ENCODE measurements at regions not wholly inside any gene's neighbourhood (a gene's known extent, or its start where the extent isn't known, plus 50 kb on each side); places are given as distances from the start of the nearest gene placed in this dataset.
"Not testable (repeated sequence)": the region's sequence is repeated elsewhere in the genome, so short reads cannot be mapped to it uniquely, and the experiment has no call there.

DNA sequence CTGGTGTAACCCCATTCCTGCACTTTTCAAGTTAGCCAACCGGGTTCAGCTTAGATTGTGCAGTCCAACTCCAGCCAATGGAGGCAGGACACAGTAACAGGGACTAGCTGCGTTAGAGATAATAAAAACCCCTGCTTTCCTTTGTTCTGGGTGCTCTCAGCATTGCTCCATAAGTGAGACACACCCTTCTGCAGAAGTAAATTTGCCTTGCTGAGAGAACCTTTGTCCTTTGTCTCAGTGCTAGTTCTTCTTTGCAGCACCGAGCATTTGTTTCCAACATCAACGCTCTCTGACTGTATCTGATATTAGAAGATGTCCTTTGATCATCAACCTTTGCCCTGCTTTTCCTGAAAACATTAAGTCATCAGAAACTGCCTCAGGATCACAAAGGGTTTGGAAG, 169.5 kb upstream of the OR13F1 start:
- no peak for DNase-seq

DNA sequence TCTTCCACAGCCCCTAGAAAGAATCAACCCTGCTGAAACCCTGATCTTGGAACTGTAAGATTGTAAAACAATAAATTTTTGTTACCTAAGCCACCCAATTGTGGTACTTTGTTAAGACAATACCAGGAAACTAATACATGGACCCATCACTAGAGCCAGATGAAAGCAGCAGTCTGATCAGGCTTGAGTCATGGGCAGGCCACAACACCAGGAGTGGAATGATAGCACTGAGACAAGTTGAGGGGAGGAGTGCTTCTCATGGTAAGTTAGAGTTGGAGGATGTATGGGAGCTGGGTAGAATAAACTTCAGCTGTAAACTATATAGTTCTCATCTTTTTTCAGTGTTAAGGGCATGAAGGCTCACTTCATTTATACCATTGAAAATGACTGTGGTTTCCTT, 164.4 kb upstream of the OR13F1 start:
- DNase-seq, result no peak

DNA sequence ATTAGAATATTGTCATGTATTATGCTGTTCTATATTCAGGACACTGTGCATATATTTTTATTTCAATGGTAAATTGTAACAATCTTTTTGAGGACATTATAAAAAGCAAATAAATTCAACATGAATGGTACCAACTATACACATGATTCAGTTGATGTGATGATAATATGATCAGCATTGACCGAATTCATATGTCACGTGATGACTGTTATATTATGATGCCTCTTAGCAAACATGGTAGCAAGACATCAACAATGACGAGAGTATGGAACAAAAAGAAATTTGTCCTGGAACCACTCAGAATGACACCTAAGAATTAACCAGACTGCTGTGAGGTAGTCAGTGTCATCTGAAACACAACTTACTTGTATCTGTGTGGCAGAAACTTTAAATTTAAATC, 161.5 kb upstream of the OR13F1 start:
- no peak for DNase-seq

DNA sequence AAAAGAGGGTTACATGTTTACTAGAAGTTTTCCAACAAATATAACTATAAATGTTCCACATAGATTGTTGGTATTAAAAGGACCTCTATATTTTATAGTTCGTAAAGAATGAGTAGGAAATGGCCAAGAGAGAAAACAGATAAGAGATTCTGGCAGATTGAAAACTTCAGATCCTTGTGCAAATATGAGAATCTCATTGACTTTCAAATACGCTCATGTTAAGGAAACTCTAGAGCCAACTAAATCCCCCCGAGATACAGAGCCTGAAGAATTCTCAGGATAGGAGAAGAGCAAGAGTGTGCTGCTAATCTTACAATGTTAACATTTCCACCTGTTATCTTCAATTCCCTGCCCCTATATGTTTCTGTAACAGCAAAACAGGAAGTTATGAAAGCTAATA, 159.0 kb upstream of the OR13F1 start:
- DNase-seq, result no peak

DNA sequence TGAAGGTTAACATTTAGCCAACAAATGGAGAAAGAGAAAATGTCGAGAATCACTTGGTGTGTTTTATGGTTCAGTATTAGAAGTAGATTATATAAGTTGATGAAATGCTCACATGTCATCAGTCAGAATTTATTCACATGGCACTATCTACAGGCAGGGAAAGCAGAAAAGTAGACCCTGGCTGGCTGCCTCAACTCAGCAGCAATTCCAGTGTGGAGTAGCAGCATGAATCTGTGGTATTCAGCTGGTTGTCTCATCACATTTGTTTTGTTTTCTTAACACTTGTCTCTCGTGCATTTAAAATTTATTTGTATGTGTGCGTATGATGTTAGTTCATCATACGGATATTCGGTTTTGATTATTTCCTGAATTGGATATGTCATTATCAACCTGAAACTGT, 153.5 kb upstream of the OR13F1 start:
- no peak for DNase-seq

DNA sequence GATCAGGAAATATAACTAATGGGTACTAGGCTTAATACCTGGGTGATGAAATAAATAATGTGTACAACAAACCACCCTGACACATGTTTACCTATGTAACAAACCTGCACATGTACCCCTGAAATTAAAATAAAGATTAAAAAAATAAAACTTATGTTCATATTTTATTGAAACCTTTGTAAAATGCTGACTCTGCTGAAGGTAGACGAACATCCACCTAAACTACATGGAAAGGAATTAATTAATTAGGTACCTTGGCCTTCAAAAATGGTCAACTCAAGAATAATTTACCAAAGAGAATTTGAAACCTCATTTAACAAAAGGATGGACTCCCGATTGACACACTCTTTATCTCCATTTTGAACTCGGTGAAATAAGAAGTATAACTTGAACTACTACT, 152.3 kb upstream of the OR13F1 start:
- no peak for DNase-seq

DNA sequence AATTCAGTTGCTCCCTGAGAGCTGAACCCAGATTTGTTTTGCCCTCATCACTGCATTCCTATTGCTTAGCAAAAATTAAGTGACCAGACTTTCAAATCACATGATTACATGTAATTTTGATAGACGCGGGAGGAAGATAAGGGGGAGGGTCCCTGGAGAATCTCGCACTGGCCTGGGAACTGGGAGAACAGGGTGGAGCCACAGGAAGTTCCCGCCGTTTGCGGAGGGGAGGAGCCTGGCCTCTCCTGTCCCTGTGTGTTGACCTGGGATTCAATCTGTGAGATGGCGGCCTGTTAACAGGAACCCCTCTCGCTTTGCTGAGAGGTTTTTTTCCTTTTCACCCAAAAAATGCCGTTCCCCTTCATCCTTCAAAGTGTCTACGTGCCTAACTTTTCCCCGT, 142.9 kb upstream of the OR13F1 start:
- DNase-seq, result no peak

DNA sequence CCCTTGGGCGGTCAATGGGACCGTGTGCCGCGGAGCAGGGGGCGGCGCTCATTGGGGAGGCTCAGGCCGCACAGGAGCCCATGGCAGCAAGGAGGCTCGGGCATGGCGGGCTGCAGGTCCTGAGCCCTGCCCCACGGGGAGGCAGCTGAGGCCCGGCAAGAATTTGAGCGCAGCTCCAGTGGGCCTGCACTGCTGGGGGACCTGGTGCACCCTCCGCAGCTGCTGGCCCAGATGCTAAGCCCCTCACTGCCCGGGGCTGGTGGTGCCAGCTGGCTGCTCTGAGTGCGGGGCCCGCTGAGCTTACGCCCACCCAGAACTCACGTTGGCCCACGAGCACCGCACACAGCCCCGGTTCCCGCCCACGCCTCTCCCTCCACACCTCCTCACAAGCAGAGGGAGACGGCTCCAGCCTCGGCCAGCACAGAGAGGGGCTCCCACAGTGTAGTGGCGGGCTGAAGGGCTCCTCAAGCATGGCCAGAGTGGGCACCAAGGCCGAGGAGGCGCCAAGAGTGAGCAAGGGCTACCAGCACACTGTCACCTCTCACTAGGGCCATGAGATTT, 141.1 kb upstream of the OR13F1 start:
- DNase-seq, result no peak

DNA sequence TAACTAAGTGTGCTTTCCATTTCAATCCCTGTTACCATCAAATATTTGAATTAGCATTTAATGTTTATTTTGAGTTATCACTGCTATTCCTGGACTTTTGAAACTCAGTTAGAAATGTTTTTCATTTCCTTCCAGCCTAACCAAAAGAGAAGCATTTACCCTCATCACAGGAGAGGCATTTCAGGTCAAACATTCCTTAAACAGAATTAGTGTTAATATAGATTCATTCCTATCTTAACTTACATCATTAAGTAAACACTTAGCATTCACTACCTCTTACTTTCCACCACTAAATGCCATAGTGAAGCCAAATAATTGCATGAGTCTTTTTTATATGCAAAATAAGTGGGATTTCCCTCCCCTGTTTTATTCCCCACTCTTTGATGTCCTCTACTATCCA, 136.6 kb upstream of the OR13F1 start:
- DNase-seq, result no peak

DNA sequence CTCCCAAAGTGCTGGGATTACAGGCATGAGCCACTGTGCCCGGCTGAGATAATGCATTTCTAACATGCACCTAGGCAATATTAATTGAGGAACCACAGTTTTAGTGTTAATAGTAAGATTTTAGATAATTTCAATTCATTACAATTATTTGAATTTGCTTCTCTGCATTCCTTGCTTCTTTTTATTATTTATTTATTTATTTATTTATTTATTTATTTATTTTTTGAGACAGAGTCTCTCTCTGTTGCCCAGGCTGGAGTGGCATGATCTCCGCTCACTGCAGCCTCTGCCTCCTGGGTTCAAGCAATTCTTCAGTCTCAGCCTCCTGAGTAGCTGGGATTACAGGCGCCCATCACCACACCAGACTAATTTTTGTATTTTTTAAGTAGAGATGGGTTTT, 135.7 kb upstream of the OR13F1 start:
- DNase-seq, result not testable (repeated sequence)

DNA sequence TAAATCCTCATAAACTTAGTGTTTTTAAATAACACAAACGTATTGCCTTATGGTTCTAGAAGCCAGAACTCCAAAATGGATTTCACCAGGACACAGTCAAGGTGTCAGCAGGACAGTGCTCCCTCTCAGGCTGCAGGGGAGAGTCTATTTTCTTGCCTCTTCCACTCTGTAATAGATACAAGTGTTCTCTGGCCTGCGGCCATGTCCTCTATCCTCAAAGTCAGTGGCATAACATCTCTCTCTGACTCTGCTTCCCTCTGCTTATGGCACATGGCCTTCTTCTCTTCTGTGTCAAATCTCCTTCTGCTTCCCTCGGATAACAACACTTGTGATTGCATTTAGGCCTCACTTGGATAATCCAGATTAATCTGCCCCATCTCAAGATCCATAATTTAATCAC, 129.4 kb upstream of the OR13F1 start:
- DNase-seq, result no peak

DNA sequence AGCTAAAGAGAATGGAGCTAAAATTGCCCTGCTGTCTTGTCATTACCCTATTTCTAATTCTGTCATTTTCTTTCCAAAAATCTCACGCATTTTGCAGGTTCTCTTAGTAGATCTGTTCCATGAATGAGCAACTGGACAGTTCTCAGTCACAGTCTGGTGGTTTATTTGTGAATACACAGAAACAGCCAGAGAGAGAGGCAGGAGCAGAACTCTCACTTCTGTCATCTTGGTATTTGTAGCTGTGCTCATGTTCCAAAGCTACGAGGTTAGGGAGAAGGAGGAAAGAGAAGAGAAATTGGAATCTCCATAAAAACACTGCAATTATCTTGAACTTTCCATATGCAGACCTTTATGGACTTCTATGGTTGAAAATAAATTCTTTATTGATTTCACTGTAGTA, 118.0 kb upstream of the OR13F1 start:
- no peak for DNase-seq

DNA sequence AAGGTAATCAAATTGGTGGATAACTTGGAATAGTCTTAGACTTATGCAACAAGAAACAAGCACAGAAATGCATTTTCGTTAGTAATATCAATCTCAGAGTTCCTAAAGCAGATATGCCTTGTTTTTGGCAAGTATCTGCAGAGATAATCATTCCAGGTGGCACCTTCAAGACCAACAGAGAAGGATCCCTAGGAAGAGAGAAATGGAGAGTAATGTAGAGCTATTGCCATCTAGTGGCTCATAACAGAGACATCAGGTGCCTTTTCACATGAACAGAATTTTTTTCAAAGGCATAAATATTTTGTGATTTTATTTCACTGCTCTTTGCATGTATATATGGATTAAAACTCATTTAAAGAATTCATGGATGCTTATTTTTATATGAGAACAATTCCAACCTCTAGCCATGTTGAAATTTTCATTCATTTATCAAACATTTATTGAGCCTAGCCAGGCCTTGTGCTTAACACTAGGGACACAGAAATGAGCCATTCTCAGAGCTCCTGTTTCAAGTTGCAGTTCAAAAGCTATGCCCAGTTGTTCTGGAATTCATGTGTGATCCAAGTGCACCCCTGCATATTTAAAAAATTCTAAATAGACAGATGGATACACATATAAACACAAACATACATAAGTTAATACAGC, 117.5 kb upstream of the OR13F1 start:
- peak; percentile 18 for DNase-seq

DNA sequence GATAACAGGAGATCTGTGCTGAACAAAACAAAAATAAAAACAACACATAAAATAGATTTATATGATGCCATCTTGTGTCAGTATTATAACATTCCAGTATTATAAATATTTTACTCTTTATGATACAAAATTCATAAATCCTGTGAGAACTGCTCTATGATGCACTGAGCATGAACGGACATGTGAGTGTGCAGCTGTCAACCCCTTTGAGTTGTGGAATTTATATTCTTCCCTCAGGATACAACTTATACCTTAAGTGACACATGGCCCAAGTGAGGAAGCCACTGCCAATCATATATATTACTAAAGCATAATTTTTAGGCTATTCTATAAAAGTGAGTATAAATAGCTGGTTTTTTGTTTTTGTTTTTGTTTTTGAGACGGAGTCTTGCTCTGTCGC, 116.0 kb upstream of the OR13F1 start:
- DNase-seq, result no peak

DNA sequence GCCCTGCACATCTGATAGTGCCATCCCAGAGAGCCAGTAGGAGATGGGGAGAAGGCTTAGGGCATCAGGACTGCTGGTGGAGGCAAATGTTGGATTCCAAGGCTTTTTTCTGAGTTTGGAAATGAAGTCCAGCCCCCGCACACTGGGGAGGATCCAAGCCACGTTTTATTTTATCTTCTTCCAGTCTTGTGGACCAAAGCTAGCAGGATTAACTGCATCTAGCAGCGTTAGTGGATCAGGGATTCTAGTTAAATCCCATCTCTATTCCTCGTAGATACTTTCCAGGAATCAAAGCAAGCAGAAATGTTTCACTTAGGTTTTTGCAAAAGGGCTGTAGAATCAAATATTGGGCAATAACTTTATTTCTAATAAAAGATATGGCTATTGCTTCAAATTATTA, 114.7 kb upstream of the OR13F1 start:
- no peak for DNase-seq

DNA sequence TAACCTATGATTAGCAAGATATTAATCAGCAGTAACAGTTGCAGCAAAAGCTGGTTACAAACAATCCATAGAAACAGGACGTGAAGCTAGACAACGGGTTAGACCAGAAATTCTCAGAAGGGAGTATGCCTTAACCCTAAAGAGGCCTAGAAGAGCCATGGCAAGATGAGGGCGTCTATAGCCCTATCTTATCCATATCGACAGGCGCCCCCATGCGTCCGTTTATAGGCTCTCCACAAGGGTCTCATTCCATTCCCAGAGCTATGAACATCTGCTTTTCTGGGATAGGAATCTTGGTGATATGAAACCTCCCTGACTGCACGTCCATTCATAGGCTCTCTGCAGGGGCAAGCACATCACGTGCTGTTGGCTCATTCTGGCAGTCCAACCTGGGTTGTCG, 109.2 kb upstream of the OR13F1 start:
- DNase-seq, result not testable (repeated sequence)

DNA sequence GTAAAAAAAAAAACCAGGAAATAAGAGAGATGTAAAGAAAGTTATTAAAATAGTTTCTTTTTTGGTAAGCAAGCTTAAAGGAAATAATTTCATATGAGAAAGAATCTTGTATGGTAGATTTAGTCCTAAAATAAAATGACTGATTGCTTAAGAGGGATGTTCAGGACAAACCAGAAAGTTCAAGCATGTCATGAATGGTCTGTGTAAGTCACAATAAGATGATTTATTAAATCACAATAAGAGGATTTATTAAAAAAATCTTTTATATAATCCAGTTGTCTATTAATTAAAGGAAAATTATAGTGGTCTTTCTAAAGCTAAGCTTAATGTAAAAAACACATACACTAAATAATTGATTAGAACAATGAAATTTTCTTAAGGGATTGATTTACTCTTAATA, 91.8 kb upstream of the OR13F1 start:
- DNase-seq, result no peak

DNA sequence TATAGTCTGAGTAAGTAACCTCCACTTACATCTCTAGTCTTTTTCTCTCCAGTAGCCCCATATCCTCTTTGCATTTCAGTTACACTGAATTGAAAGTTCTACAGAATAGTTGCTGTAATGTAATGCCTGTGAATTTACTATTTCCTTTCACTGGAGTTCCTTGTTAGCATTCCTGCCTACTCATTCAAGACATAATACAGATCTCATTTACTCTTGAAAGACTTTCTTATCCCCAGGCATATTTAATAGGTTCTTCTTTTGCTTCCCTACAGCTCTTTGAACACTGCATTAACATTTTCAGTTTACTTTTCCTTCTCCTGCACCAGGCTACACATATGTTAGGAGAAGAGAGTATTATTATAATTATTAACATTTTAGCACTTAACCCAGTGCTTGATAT, 87.6 kb upstream of the OR13F1 start:
- DNase-seq, result no peak

DNA sequence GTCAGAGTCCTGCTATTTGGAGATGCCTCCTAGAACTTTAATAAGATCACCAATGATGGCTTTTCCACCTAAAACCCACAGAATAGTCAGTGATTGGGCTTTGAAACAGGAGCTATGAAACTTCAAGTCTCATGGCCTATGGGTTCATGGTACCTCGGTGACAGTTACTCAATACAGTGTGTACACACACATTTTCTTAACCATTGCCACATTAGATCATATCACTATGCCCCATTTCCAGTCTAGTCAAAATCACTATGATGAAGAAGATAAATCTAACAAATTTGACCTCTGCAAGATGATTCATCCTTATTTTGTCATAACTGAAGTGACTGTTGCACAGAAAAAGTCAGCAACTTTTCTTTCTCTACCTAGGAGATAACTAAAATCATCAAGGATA, 86.8 kb upstream of the OR13F1 start:
- no peak for DNase-seq

DNA sequence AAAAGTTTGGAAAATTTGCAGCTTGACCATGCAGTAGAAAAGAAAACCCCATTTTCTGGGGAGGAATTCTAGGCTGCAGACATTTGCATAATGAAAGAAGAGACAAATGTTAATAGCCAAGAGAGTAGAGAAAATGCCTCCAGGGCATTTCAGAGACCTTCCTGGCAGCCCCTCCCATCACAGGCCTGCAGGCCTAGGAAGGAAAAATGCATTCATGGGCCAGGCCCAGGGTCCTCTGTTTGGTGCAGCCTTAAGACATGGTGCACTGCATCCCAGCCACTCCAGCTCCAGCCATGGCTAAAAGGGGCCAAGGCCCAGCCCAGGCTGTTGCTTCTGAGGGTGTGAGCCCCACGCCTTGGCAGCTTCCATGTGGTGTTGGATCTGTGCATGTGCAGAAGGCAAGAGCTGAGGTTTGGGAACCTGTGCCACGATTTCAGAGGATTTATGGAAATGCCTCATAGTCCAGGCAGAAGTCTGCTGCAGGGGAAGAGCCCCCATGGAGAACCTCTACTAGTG, 75.0 kb upstream of the OR13F1 start:
- DNase-seq, result no peak

DNA sequence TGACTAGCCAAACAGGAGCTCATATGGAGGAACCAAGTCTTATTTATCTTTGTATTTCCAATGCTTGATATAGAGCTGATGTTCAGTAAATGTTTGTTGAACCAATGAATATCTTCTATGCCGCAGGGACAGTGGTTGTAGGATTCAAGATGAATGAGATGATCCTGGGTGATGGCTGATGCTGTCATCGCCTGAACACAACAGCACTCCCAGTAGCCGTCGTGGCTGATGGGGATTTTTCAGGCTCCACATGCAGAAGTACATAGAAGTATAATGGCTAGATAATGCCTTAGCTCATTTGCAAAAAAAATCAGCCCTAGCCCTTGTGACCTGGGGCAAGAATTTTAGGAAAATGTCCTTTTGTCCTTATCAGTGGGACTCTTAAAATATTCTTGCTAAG, 69.0 kb upstream of the OR13F1 start:
- no peak for DNase-seq

DNA sequence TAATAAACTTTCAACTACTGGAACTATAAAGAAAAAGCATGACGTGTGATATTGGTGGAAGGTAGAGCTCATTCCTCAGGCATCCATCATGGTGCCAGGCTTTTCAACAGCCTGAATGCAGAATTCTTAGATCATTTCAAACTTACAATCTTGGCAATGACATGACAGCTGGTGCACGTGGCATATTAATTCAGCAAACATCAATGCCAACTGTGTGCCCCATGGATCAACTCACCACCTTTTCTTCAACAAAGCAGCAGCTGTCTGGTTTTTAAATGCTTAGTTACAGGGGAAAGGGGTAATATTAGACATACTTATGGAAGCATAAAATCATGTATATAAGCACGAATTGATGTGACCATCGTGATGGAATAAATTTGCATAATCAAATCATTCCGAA, 56.0 kb upstream of the OR13F1 start:
- DNase-seq, result no peak

Data from DMS79 treated with DMSO at 0.1 percent for 48 hours (cell line).